Body of pancreas (tissue), 4 donors: ENCODE measurements at regions not wholly inside any gene's neighbourhood (a gene's known extent, or its start where the extent isn't known, plus 50 kb on each side); places are given as distances from the start of the nearest gene placed in this dataset.

Experiments used
- CTCF ChIP-seq, 7 experiments: fragments of 450-650 bp in 4 of 7; fragments of 200-600 bp in 3 of 7; sonication (generic) in 3 of 7; IDR thresholded peaks; one replicate each; pipeline ENCODE4 v1.5.1; 2016 to 2019; ENCODE audit warnings: antibody characterized with exemption in 7 of 7
- POLR2A ChIP-seq, 3 donors: fragments of 450-650 bp; IDR thresholded peaks; one replicate each; pipeline ENCODE4 v1.6.1; 2016; ENCODE audit warnings: antibody characterized with exemption in 3 of 3, mild to moderate bottlenecking in 2 of 3

DNA sequence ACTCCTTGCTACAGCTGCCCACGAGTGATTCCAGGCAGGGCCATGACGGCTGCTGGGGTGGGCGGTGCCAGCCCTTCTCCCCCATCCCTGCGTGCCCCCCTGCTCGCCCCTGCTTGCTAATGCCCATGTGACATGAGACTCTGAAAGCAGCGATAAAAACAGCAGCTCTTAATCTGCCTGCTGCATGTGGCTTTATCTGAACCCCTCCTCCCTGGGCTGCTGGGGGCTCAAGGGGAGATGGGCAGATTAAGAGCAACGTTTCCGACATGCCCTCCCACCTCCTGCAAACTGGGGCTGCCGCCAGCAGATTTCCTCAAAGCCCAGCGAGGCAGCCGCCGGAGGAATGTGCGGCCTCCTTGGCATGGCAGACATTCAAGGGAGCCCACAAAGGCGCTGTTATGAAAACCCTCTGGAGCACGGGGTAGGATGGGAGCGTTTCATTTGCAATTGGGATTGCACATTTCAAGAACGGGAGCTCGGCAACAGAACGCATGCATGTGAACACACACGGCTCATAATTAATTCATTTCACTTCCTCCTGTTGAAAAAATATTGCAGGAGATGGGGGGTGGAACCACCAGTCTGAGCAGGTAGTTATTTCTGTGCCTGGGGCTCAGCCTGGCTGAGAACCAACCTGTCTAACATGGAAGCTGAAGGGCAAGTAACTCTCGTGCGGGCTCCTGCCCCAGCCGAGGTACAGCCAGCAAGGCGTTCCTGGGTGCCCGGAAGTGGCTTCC lies 504.2 kb upstream of the PROK2 start:
- no peak for TF ChIP-seq POLR2A (IDR thresholded peaks at IDR 0.05)
- no peak for TF ChIP-seq CTCF (IDR thresholded peaks at IDR 0.05)
